EL (cell line): ENCODE measurements at regions not wholly inside any gene's neighbourhood (a gene's known extent, or its start where the extent isn't known, plus 50 kb on each side); places are given as distances from the start of the nearest gene placed in this dataset.
A peak's percentile ranks its signal among the peaks of the same experiment; 100 is the strongest.

Source experiments
- DNase-seq: peaks from one replicate; pipeline ENCODE4 v3.0.0-alpha.2; 2016

DNA sequence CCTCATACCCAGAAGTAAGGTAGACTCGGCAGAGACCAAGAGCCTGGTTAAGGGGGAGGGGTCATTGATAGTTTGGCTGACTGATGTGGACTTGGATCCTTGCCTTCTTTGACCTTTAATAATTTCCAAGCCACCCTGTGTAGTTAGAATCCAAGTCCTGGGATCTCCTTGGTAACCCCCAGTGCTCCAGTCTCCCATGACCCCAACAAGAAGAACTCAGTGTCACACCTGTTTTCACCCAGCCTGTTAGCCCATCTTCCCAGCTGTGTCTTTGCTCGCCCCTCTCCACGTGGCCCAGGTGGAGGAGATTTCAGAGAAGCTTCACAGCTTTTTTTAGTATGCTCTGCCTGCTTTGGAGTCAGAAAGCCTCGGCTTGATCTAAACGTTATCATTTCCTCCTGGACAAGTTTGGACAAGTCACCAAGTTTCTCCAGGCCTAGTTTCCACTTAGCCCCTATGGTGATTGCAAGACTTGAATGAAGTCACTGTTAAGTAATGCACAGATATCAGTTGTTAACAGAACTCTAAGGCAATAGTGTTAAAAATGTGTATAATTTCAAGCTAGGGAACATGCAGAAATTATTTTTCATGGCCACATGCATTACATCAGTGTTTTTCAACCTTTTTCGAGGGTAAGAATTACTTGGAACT lies 170.0 kb downstream of the TMEM38B start:
- DNase-seq: no peak

- no peak for DNase-seq
Observed at GRCh38 chr9:105865285-105865684, 170.9 kb downstream of the TMEM38B start.

GRCh38 chr9:105871540-105871939 lies 177.2 kb downstream of the TMEM38B start:
- no peak for DNase-seq

- no peak for DNase-seq
Observed at GRCh38 chr9:105873801-105874200, 179.5 kb downstream of the TMEM38B start.

GRCh38 chr9:105877721-105878120 lies 183.4 kb downstream of the TMEM38B start:
- no peak for DNase-seq

GRCh38 chr9:105879181-105879580 lies 184.8 kb downstream of the TMEM38B start:
- DNase-seq: no peak

DNA sequence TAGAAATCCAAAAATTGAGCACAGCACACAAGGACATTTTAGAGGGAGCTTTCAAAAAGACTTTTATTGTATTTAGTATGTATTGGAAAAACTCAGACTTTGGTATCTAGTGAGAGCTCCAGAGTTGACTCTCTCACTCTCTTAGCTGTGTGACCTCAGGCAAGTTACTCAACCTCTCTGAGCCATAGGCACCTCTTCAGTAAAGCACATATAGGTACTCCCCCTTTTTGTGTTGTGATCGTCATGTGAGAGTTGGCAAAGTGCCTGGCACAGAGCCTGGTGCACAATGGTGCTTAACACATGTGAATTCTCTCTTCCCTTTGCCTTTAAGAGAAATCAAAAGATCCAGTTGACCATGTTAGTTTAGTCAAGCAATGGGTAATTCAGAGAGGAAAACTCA lies 186.2 kb downstream of the TMEM38B start:
- DNase-seq: no peak

DNA sequence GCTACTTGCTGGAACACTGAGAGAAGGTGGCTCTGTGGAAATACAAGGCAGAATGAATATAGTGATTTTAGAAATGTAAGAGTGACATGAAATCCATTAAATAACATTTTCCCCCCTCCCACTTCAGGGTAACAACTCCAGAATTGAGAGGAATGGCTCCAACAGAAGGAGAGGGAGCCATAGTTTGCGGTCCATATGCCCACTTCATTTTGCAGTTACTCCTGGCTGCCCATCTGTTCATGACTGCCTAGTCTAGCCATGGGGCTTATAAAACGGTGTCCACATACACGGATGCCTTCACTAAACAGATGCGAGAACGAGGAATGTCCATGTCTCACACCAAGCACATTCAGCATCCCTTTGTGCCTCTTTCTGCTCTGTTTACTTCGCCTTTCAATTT lies 186.7 kb downstream of the TMEM38B start:
- DNase-seq: no peak

- peak; percentile 58 for DNase-seq
Observed at GRCh38 chr9:105881654-105882349, 187.5 kb downstream of the TMEM38B start.

- no peak for DNase-seq
Observed at GRCh38 chr9:105883847-105884246, 189.5 kb downstream of the TMEM38B start.

DNA sequence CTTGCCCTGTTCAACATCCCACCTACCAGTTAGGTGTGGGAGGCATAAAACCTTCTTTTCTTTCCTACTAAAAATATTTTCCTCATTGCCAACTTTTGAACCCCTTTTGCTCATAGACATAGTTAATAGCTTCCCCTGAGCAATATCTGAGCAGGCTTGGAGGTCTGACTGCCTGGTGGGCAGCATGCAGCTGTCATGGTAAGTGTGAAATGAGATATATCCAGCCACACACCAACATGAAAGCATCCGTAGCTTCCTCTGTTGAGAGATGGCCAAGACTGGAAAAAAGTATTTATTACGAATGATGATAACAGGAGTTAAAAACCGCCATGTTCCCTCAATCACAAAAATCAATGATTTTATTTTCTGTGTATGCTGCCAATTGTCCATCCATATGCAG lies 190.1 kb downstream of the TMEM38B start:
- DNase-seq: no peak

DNA sequence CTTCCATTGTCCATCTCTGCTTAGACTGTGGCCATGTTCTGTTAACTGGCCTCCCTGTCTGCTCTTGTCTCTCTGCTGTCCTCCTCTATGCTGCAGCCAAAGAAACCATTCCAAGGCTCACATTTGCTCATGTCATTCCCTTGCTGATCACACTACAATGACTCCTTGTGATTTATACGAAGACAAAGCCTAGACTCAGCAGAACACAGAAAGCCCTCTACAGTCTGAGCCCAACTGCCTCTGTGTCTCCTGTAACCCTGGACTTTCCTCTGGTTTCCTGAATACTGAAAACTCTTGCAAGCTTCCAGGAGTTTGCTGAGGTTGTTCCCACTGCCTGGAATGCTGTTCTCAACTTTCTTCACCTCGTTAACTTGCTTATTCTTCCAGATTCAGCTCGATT lies 191.8 kb downstream of the TMEM38B start:
- no peak for DNase-seq

DNA sequence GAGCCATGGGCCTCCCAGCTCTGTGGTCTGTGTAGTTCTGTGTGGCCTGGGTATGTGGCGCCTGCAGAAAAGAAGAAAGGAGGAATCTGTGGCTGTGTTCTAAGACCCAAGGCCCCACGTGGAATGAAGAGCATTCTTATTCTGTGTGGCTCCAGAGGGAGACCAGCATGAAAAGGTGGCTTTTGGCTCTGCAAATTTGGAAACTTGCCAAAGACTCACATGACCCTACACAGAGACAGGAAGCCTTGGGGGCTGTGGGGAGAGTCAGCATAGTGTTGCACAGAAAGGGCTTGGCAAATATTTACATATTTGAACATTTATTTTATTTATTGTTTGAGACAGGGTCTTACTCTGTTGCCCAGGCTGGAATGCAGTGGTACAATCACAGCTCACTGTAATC lies 193.3 kb downstream of the TMEM38B start:
- no peak for DNase-seq

GRCh38 chr9:105890046-105890822 lies 195.9 kb downstream of the TMEM38B start:
- no peak for DNase-seq

- DNase-seq: no peak
Observed at GRCh38 chr9:105900123-105900522, 205.8 kb downstream of the TMEM38B start.

GRCh38 chr9:105901514-105902109 lies 207.3 kb downstream of the TMEM38B start:
- DNase-seq: peak; percentile 49

DNA sequence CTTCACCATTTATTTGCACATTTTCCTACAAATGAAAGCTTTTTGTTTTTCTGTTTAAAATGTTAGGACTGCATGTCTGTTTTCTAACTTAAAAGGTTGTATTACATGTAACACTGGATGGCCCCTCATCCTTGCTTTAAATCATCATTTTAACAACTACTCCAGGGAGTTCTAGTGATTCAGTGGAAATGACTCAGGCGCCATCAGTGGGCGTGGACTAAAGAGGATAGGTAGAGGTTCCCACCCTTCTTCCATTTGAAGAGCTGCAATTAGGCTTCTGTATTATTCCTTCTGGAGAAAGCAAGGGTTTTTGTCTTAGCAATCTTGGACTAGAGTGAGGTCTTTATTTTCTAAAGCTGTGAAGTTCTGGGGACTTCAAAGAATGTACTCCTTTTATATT lies 213.7 kb downstream of the TMEM38B start:
- no peak for DNase-seq

DNA sequence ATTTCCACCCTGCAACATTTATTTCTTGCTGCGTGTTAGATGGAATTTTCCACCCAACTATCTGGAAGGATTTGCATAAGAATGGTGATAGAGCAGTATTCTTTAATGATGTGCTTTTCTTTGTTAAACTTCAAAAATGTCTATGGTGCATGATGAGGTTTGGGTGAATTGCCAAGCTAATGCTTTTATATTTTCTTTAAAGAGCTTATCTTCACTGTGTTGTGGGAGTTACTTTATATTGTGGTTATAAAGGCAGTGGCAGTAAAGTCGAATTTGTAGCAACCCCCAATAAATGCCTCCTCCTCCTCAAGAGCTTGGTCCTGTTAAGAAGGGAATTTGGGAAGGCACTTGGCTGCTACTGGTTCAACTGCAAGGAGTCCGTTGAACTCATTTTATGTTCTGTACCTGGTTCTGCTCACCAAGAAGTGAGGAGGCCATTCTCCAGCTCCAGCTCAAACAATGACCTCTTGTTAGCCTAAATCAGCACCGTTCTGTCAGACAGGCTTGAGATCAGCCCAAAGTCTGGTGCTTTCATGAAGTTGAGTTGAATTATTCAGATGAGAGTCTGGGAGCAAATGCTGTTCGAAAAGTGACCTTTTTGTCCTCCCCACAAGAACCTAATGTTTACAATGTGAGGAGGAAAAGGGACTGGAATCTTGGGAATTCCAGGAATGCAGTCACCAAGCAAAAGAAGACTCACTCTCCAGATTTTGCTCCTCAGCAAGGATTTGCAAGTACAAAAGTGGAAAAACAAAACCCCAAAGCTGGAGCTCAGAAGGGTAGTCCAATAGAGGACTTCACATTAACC lies 217.0 kb downstream of the TMEM38B start:
- DNase-seq: peak; percentile 74

- DNase-seq: no peak
Observed at GRCh38 chr9:105912157-105912862, 218.0 kb downstream of the TMEM38B start.

DNA sequence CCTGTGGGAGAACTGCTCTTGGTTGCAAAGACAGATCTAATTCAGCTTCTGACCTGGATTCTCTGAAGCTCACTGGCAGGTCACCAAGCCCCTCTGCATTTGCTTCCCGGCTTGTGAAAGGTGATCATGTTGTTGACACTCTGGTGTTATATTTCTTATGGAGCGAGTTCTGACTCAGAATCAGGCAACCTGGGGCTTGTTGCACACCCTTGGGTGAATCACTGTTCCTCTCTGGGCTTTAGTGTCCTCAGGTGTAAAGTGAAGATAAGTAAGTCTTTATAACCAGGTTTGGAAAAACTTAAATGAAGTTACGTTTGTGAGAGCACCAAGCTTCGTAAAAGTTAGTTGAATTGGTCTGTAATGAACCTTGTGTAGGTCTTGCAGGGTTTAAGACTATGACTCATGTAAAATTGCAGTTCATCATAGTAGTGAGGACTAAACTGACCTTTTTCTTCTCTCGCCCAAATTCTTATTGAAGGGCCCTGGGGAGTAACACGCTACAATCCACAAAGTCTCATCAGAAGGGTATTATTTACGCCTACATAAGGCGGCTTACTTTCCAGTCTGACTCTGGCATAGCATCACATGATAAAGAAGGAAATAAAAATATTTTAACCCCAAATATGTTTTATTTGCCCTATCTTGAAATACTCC lies 218.6 kb downstream of the TMEM38B start:
- DNase-seq: peak; percentile 19

- DNase-seq: peak; percentile 8
Observed at GRCh38 chr9:105921057-105921726, 226.9 kb downstream of the TMEM38B start.
